Neural cell (in vitro differentiated cells): ENCODE measurements at regions not wholly inside any gene's neighbourhood (a gene's known extent, or its start where the extent isn't known, plus 50 kb on each side); places are given as distances from the start of the nearest gene placed in this dataset.

Experiments used
- H2AFZ ChIP-seq: fragments of 200-600, 300-800 bp; sonication (generic), shearing (Covaris generic); 2 replicates; pipeline ENCODE4 v1.6.0; 2014; ENCODE audit warnings: low read depth, mild to moderate bottlenecking, antibody characterized with exemption, low read length, moderate library complexity
- H3F3A ChIP-seq: fragments of 200-600 bp; shearing (Covaris generic); 2 replicates; pipeline ENCODE4 v1.6.1; 2016; ENCODE audit warnings: mild to moderate bottlenecking, moderate library complexity, mixed read lengths, antibody characterized with exemption, low read length; ENCODE audit not compliant: insufficient read depth, poor library complexity, severe bottlenecking
- H3K27ac ChIP-seq: fragments of 200-600, 300-800 bp; sonication (generic), shearing (Covaris generic); 2 replicates; pipeline ENCODE4 v1.5.1; 2014; ENCODE audit warnings: mild to moderate bottlenecking, low read length, moderate library complexity
- H3K27me3 ChIP-seq: fragments of 300-800, 200-600 bp; sonication (generic), shearing (Covaris generic); 2 replicates; pipeline ENCODE4 v1.6.0; 2014; ENCODE audit warnings: mild to moderate bottlenecking, low read depth, low read length, moderate library complexity; ENCODE audit not compliant: insufficient read depth
- H3K36me3 ChIP-seq: fragments of 300-800, 200-600 bp; sonication (generic), shearing (Covaris generic); 2 replicates; pipeline ENCODE4 v1.5.1; 2014; ENCODE audit warnings: mild to moderate bottlenecking, antibody characterized with exemption, low read length, moderate library complexity; ENCODE audit not compliant: insufficient read depth
- H3K4me2 ChIP-seq: fragments of 300-800, 200-600 bp; sonication (generic), shearing (Covaris generic); 2 replicates; pipeline ENCODE4 v1.6.0; 2014; ENCODE audit warnings: mild to moderate bottlenecking, low read length
- H3K4me3 ChIP-seq: fragments of 300-800, 200-600 bp; sonication (generic), shearing (Covaris generic); 2 replicates; pipeline ENCODE4 v1.5.1; 2014; ENCODE audit warnings: mild to moderate bottlenecking, low read length, moderate library complexity
- H3K79me2 ChIP-seq: fragments of 200-600 bp; shearing (Covaris generic); replicated peaks from 2 replicates; pipeline ENCODE4 v1.6.0; 2014; ENCODE audit warnings: mild to moderate bottlenecking, low read length, moderate library complexity; ENCODE audit not compliant: insufficient read depth
- H3K9ac ChIP-seq: fragments of 300-800, 200-600 bp; sonication (generic), shearing (Covaris generic); 2 replicates; pipeline ENCODE4 v1.6.1; 2016; ENCODE audit warnings: mild to moderate bottlenecking, low read length, mixed read lengths
- H3K9me2 ChIP-seq: fragments of 200-600 bp; shearing (Covaris generic); 2 replicates; pipeline ENCODE4 v1.6.1; 2016; ENCODE audit warnings: mild to moderate bottlenecking, low read length, mixed read lengths; ENCODE audit not compliant: insufficient read depth
- H3K9me3 ChIP-seq: fragments of 200-600, 300-800 bp; sonication (generic), shearing (Covaris generic); 2 replicates; pipeline ENCODE4 v1.6.1; 2016; ENCODE audit warnings: mild to moderate bottlenecking, mixed run types, low read length, moderate library complexity, mixed read lengths
- H4K20me1 ChIP-seq: fragments of 200-600 bp; shearing (Covaris generic); 2 replicates; pipeline ENCODE4 v1.6.1; 2016; ENCODE audit warnings: mild to moderate bottlenecking, mixed run types; ENCODE audit not compliant: insufficient read depth
- EP300 ChIP-seq: fragments of 450-650 bp; conservative IDR thresholded peaks from 2 replicates; pipeline ENCODE4 v1.6.1; 2014; ENCODE audit warnings: antibody characterized with exemption, mild to moderate bottlenecking, moderate library complexity; ENCODE audit not compliant: poor library complexity, severe bottlenecking
- EZH2 ChIP-seq: fragments of 200-600, 300-800 bp; shearing (Covaris generic), sonication (generic); IDR thresholded peaks from 2 replicates; pipeline ENCODE4 v1.6.1; 2014; ENCODE audit warnings: antibody characterized with exemption, low read length, borderline replicate concordance, mild to moderate bottlenecking; ENCODE audit not compliant: insufficient read depth, poor library complexity, severe bottlenecking
- MXI1 ChIP-seq: fragments of 450-650 bp; conservative IDR thresholded peaks from 2 replicates; pipeline ENCODE4 v1.6.1; 2014; ENCODE audit warnings: antibody characterized with exemption, mild to moderate bottlenecking; ENCODE audit not compliant: poor library complexity, severe bottlenecking
- POLR2AphosphoS5 ChIP-seq: IDR thresholded peaks from 2 replicates; pipeline ENCODE4 v1.6.1; 2012
- RAD21 ChIP-seq: fragments of 450-650 bp; conservative IDR thresholded peaks from 2 replicates; pipeline ENCODE4 v1.6.1; 2014; ENCODE audit warnings: antibody characterized with exemption, mild to moderate bottlenecking, moderate library complexity
- SMC3 ChIP-seq: fragments of 450-650 bp; conservative IDR thresholded peaks from 2 replicates; pipeline ENCODE4 v1.6.1; 2014; ENCODE audit warnings: antibody characterized with exemption, mild to moderate bottlenecking, moderate library complexity; ENCODE audit not compliant: poor library complexity
- TAF1 ChIP-seq: IDR thresholded peaks from 2 replicates; pipeline ENCODE4 v1.6.1; 2012; ENCODE audit warnings: low read depth
- TF ChIP-seq, protein P1 (sequence below): IDR thresholded peaks from 2 replicates; pipeline ENCODE4 v1.6.1; 2012; ENCODE audit warnings: borderline replicate concordance
- TF ChIP-seq, protein P2 (sequence below): fragments of 450-650 bp; IDR thresholded peaks from 2 replicates; pipeline ENCODE4 v1.5.1; 2014; ENCODE audit warnings: antibody characterized with exemption, mild to moderate bottlenecking, moderate library complexity; ENCODE audit not compliant: poor library complexity, severe bottlenecking

DNA sequence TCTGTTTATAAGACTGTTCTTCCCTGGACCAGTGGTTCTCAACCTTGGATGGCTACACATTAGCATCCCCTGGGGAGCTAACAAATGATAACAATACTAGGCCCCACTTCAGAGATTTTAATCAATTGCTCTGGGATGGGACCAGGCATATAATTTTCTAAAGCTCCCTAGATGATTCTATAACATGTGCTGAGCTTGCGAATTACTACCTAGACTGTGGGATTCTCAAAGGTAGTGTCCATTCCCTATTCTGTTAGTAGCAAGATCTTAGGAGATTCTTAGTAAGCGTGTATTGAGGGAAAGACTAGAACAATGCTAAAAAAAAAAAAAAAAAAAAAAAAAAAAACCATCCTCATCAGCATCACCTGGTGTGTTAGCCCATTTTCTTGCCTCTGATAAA, 412.0 kb upstream of the CDH5 start:
- Histone ChIP-seq H3K9ac (no peak overlapping the region), H3F3A (no peaks in the 10 kb centered on the region), H3K4me2 (no peak overlapping the region), H3K27me3 (no peaks in the 10 kb centered on the region), H2AFZ (no peak overlapping the region), H3K9me2 (no peaks in the 10 kb centered on the region), H3K9me3 (no peaks in the 10 kb centered on the region), H4K20me1 (no peaks in the 10 kb centered on the region), H3K27ac (no peak overlapping the region), H3K4me3 (no peak overlapping the region), H3K79me2 (no peaks in the 10 kb centered on the region), H3K36me3 (no peaks in the 10 kb centered on the region)
- TF ChIP-seq POLR2AphosphoS5 (no peak), SMC3 (no peak), TAF1 (no peak), RAD21 (no peak), MXI1 (no peak), EZH2 (no peak), EP300 (no peak)
- TF ChIP-seq, protein P1, sequence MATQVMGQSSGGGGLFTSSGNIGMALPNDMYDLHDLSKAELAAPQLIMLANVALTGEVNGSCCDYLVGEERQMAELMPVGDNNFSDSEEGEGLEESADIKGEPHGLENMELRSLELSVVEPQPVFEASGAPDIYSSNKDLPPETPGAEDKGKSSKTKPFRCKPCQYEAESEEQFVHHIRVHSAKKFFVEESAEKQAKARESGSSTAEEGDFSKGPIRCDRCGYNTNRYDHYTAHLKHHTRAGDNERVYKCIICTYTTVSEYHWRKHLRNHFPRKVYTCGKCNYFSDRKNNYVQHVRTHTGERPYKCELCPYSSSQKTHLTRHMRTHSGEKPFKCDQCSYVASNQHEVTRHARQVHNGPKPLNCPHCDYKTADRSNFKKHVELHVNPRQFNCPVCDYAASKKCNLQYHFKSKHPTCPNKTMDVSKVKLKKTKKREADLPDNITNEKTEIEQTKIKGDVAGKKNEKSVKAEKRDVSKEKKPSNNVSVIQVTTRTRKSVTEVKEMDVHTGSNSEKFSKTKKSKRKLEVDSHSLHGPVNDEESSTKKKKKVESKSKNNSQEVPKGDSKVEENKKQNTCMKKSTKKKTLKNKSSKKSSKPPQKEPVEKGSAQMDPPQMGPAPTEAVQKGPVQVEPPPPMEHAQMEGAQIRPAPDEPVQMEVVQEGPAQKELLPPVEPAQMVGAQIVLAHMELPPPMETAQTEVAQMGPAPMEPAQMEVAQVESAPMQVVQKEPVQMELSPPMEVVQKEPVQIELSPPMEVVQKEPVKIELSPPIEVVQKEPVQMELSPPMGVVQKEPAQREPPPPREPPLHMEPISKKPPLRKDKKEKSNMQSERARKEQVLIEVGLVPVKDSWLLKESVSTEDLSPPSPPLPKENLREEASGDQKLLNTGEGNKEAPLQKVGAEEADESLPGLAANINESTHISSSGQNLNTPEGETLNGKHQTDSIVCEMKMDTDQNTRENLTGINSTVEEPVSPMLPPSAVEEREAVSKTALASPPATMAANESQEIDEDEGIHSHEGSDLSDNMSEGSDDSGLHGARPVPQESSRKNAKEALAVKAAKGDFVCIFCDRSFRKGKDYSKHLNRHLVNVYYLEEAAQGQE, result no peak
- TF ChIP-seq, protein P2, sequence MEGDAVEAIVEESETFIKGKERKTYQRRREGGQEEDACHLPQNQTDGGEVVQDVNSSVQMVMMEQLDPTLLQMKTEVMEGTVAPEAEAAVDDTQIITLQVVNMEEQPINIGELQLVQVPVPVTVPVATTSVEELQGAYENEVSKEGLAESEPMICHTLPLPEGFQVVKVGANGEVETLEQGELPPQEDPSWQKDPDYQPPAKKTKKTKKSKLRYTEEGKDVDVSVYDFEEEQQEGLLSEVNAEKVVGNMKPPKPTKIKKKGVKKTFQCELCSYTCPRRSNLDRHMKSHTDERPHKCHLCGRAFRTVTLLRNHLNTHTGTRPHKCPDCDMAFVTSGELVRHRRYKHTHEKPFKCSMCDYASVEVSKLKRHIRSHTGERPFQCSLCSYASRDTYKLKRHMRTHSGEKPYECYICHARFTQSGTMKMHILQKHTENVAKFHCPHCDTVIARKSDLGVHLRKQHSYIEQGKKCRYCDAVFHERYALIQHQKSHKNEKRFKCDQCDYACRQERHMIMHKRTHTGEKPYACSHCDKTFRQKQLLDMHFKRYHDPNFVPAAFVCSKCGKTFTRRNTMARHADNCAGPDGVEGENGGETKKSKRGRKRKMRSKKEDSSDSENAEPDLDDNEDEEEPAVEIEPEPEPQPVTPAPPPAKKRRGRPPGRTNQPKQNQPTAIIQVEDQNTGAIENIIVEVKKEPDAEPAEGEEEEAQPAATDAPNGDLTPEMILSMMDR, result no peak

DNA sequence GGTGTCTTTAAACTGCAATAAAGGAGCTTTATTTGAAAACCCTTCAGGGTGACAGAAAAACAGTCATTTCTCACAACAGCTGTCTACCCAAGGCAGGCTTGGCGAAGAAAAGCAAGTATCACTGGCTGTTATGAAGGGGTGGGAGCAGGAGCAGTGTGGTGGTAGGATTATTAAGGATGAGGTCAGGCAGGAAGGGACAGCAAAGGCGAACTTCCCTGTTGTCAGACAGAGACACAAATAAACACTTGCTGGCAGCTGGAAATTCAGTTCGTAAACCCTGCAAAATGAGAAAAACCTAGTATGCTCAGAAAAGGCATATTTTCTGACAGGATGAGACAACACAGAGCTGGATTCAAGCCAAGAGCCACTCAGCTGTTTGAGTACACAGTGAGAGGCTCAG, 416.3 kb upstream of the CDH5 start:
- no peaks in the 10 kb centered on the region for H3K79me2 ChIP-seq
- no peaks in the 10 kb centered on the region for H3K27me3 ChIP-seq
- no peaks in the 10 kb centered on the region for H3F3A ChIP-seq
- H3K36me3 ChIP-seq, result no peaks in the 10 kb centered on the region
- no peaks in the 10 kb centered on the region for H3K9me3 ChIP-seq
- H3K27ac ChIP-seq, result no peak overlapping the region
- H3K4me2 ChIP-seq, result no peak overlapping the region
- H2AFZ ChIP-seq, result no peak overlapping the region
- H3K9me2 ChIP-seq, result no peaks in the 10 kb centered on the region
- no peak overlapping the region for H3K4me3 ChIP-seq
- TF ChIP-seq POLR2AphosphoS5 (no peak), EP300 (no peak), MXI1 (no peak), RAD21 (no peak), SMC3 (no peak), EZH2 (no peak), TAF1 (no peak)
- TF ChIP-seq, protein P2, result no peak
- TF ChIP-seq, protein P1, result no peak
- H4K20me1 ChIP-seq, result no peaks in the 10 kb centered on the region
- H3K9ac ChIP-seq, result no peak overlapping the region
